ENCODE measurements at regions not wholly inside any gene's neighbourhood (a gene's known extent, or its start where the extent isn't known, plus 50 kb on each side); places are given as distances from the start of the nearest gene placed in this dataset.

- no peak for ATAC-seq (replicated peaks in 1 of 2)
- DNase-seq: no peak
- H3K4me3 Mint-ChIP-seq: no peak overlapping the region
- peaks cover 9% of the 10 kb centered on the region for H3K27me3 Mint-ChIP-seq (ENCODE audit: low read depth)
- no peaks in the 10 kb centered on the region for H3K9me3 Mint-ChIP-seq
- H3K36me3 Mint-ChIP-seq (ENCODE audit: insufficient read depth in 2 of 2): no peaks in the 10 kb centered on the region
- H3K4me1 Mint-ChIP-seq (ENCODE audit: low read depth): no peaks in the 10 kb centered on the region
- H3K27ac Mint-ChIP-seq: no peak overlapping the region
Observed at GRCh38 chr20:23289249-23289648, 61.3 kb upstream of the NXT1 start.

GRCh38 chr20:23287354-23288190 is 63.0 kb upstream of the NXT1 start:
- Mint-ChIP-seq H3K27ac (no peak overlapping the region), H3K4me1 (ENCODE audit: low read depth) (no peaks in the 10 kb centered on the region), H3K27me3 (ENCODE audit: low read depth) (peaks cover 9% of the 10 kb centered on the region), H3K9me3 (no peaks in the 10 kb centered on the region), H3K4me3 (no peak overlapping the region), H3K36me3 (ENCODE audit: insufficient read depth in 2 of 2) (no peaks in the 10 kb centered on the region)
- ATAC-seq (replicated peaks in 1 of 2): no peak
- DNase-seq: no peak

- ATAC-seq (replicated peaks in 1 of 2): no peak
Observed at GRCh38 chr20:23286346-23286745, 64.2 kb upstream of the NXT1 start.

GRCh38 chr20:23285536-23285935 is 65.1 kb upstream of the NXT1 start:
- Mint-ChIP-seq H3K27ac (no peak overlapping the region), H3K36me3 (ENCODE audit: insufficient read depth in 2 of 2) (no peaks in the 10 kb centered on the region), H3K4me3 (no peak overlapping the region), H3K4me1 (ENCODE audit: low read depth) (no peaks in the 10 kb centered on the region), H3K9me3 (no peaks in the 10 kb centered on the region), H3K27me3 (ENCODE audit: low read depth) (peaks cover 2% of the 10 kb centered on the region)
- DNase-seq (no peak), ATAC-seq (replicated peaks in 1 of 2) (no peak)

More at GRCh38 chr20:23286346-23286745, 64.2 kb upstream of the NXT1 start:
- DNase-seq: no peak
- Mint-ChIP-seq H3K27ac (no peak overlapping the region), H3K9me3 (no peaks in the 10 kb centered on the region), H3K4me1 (ENCODE audit: low read depth) (no peaks in the 10 kb centered on the region), H3K4me3 (no peak overlapping the region), H3K27me3 (ENCODE audit: low read depth) (peaks cover 9% of the 10 kb centered on the region), H3K36me3 (ENCODE audit: insufficient read depth in 2 of 2) (no peaks in the 10 kb centered on the region)

GRCh38 chr20:23284009-23284408 is 66.6 kb upstream of the NXT1 start:
- ATAC-seq (replicated peaks in 1 of 2): no peak
- Mint-ChIP-seq H3K9me3 (no peaks in the 10 kb centered on the region), H3K27ac (no peak overlapping the region), H3K36me3 (ENCODE audit: insufficient read depth in 2 of 2) (no peaks in the 10 kb centered on the region), H3K4me1 (ENCODE audit: low read depth) (no peaks in the 10 kb centered on the region), H3K27me3 (ENCODE audit: low read depth) (no peaks in the 10 kb centered on the region), H3K4me3 (no peak overlapping the region)
- DNase-seq: no peak

GRCh38 chr20:23283096-23283850 is 67.3 kb upstream of the NXT1 start:
- H3K36me3 Mint-ChIP-seq (ENCODE audit: insufficient read depth in 2 of 2): no peaks in the 10 kb centered on the region
- H3K9me3 Mint-ChIP-seq: no peaks in the 10 kb centered on the region
- no peaks in the 10 kb centered on the region for H3K27me3 Mint-ChIP-seq (ENCODE audit: low read depth)
- no peak overlapping the region for H3K27ac Mint-ChIP-seq
- ATAC-seq (replicated peaks in 1 of 2) (no peak), DNase-seq (no peak)
- H3K4me1 Mint-ChIP-seq (ENCODE audit: low read depth): no peaks in the 10 kb centered on the region
- H3K4me3 Mint-ChIP-seq: no peak overlapping the region

- Mint-ChIP-seq H3K36me3 (ENCODE audit: insufficient read depth in 2 of 2) (no peaks in the 10 kb centered on the region), H3K27ac (no peak overlapping the region), H3K4me3 (no peak overlapping the region), H3K9me3 (no peaks in the 10 kb centered on the region), H3K27me3 (ENCODE audit: low read depth) (peaks cover under 1% of the 10 kb centered on the region), H3K4me1 (ENCODE audit: low read depth) (no peaks in the 10 kb centered on the region)
- ATAC-seq (replicated peaks in 1 of 2) (no peak), DNase-seq (no peak)
Observed at GRCh38 chr20:23282546-23282945, 68.0 kb upstream of the NXT1 start.

- Mint-ChIP-seq H3K27ac (no peak overlapping the region), H3K36me3 (ENCODE audit: insufficient read depth in 2 of 2) (no peaks in the 10 kb centered on the region), H3K4me3 (no peak overlapping the region), H3K9me3 (no peaks in the 10 kb centered on the region), H3K4me1 (ENCODE audit: low read depth) (no peaks in the 10 kb centered on the region), H3K27me3 (ENCODE audit: low read depth) (peaks cover 5% of the 10 kb centered on the region)
- DNase-seq (no peak), ATAC-seq (replicated peaks in 1 of 2) (no peak)
Observed at GRCh38 chr20:23282111-23282510, 68.5 kb upstream of the NXT1 start.

- DNase-seq (no peak), ATAC-seq (replicated peaks in 1 of 2) (no peak)
- no peak overlapping the region for H3K4me3 Mint-ChIP-seq
- no peak overlapping the region for H3K27ac Mint-ChIP-seq
- H3K36me3 Mint-ChIP-seq (ENCODE audit: insufficient read depth in 2 of 2): no peaks in the 10 kb centered on the region
- H3K27me3 Mint-ChIP-seq (ENCODE audit: low read depth): peaks cover 10% of the 10 kb centered on the region
- H3K9me3 Mint-ChIP-seq: no peaks in the 10 kb centered on the region
- H3K4me1 Mint-ChIP-seq (ENCODE audit: low read depth): no peaks in the 10 kb centered on the region
Observed at GRCh38 chr20:23279836-23280235, 70.8 kb upstream of the NXT1 start.

GRCh38 chr20:23278172-23278571 is 72.4 kb upstream of the NXT1 start:
- H3K9me3 Mint-ChIP-seq: no peaks in the 10 kb centered on the region
- DNase-seq (no peak), ATAC-seq (replicated peaks in 1 of 2) (no peak)
- H3K4me1 Mint-ChIP-seq (ENCODE audit: low read depth): no peaks in the 10 kb centered on the region
- H3K27ac Mint-ChIP-seq: no peak overlapping the region
- H3K36me3 Mint-ChIP-seq (ENCODE audit: insufficient read depth in 2 of 2): no peaks in the 10 kb centered on the region
- H3K4me3 Mint-ChIP-seq: no peak overlapping the region
- peaks cover 10% of the 10 kb centered on the region for H3K27me3 Mint-ChIP-seq (ENCODE audit: low read depth)

GRCh38 chr20:23277316-23277715 is 73.3 kb upstream of the NXT1 start:
- no peak for ATAC-seq (replicated peaks in 1 of 2)
- Mint-ChIP-seq H3K36me3 (ENCODE audit: insufficient read depth in 2 of 2) (no peaks in the 10 kb centered on the region), H3K4me1 (ENCODE audit: low read depth) (no peaks in the 10 kb centered on the region), H3K27ac (no peak overlapping the region), H3K27me3 (ENCODE audit: low read depth) (peaks cover 10% of the 10 kb centered on the region), H3K9me3 (no peaks in the 10 kb centered on the region), H3K4me3 (no peak overlapping the region)
- DNase-seq: no peak

- H3K9me3 Mint-ChIP-seq: peaks cover 0 to 7% of the 10 kb centered on the region in 2 donors
- H3K27me3 Mint-ChIP-seq (ENCODE audit: low read depth): peaks cover 10% of the 10 kb centered on the region
- no peak overlapping the region for H3K27ac Mint-ChIP-seq
- no peaks in the 10 kb centered on the region for H3K4me1 Mint-ChIP-seq (ENCODE audit: low read depth)
- no peak for DNase-seq
- peaks cover 0 to 2% of the 10 kb centered on the region in 2 donors for H3K36me3 Mint-ChIP-seq (ENCODE audit: insufficient read depth in 2 of 2)
- H3K4me3 Mint-ChIP-seq: no peak overlapping the region
- ATAC-seq (replicated peaks in 1 of 2): no peak
Observed at GRCh38 chr20:23273776-23274175, 76.8 kb upstream of the NXT1 start.

- peaks cover 3 to 7% of the 10 kb centered on the region in 2 donors for H3K9me3 Mint-ChIP-seq
- H3K4me3 Mint-ChIP-seq: no peak overlapping the region
- DNase-seq: no peak
- no peak overlapping the region for H3K27ac Mint-ChIP-seq
- H3K4me1 Mint-ChIP-seq (ENCODE audit: low read depth): no peaks in the 10 kb centered on the region
- peaks cover 7% of the 10 kb centered on the region for H3K27me3 Mint-ChIP-seq (ENCODE audit: low read depth)
- no peak for ATAC-seq (replicated peaks in 1 of 2)
- H3K36me3 Mint-ChIP-seq (ENCODE audit: insufficient read depth in 2 of 2): peaks cover 0 to 2% of the 10 kb centered on the region in 2 donors
Observed at GRCh38 chr20:23272176-23273029, 78.2 kb upstream of the NXT1 start.
